NB4 (cell line): ENCODE measurements at regions not wholly inside any gene's neighbourhood (a gene's known extent, or its start where the extent isn't known, plus 50 kb on each side); places are given as distances from the start of the nearest gene placed in this dataset.

Experiments used
- POLR2A ChIP-seq: IDR thresholded peaks from 2 replicates; pipeline ENCODE4 v1.6.1; 2011; ENCODE audit warnings: mild to moderate bottlenecking; ENCODE audit not compliant: insufficient read length; ENCODE audit errors: extremely low read depth
- TF ChIP-seq, protein P1 (sequence below): IDR thresholded peaks from one replicate; pipeline ENCODE4 v1.5.1; 2012; ENCODE audit warnings: low read depth, low read length
- TF ChIP-seq, protein P2 (sequence below): IDR thresholded peaks from 2 replicates; pipeline ENCODE4 v1.6.1; 2011; ENCODE audit warnings: low read depth, low read length

DNA sequence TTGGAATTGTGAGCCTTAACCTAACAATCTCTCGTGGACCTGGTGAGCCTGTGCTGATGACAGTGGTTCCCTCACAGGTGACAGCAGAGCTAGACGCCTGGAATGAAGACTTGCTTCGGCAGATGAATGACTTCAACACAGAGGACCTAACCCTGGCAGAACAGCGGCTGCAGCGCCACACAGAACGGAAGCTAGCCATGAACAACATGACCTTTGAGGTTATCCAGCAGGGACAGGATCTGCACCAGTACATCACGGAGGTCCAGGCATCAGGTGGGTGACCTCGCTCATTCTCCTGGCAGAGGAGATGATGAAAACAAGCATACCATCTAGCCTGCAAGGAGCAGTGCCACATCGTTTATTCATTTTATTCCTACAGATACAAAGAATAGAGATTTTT is 316.9 kb upstream of the UMPS start:
- TF ChIP-seq, protein P1, sequence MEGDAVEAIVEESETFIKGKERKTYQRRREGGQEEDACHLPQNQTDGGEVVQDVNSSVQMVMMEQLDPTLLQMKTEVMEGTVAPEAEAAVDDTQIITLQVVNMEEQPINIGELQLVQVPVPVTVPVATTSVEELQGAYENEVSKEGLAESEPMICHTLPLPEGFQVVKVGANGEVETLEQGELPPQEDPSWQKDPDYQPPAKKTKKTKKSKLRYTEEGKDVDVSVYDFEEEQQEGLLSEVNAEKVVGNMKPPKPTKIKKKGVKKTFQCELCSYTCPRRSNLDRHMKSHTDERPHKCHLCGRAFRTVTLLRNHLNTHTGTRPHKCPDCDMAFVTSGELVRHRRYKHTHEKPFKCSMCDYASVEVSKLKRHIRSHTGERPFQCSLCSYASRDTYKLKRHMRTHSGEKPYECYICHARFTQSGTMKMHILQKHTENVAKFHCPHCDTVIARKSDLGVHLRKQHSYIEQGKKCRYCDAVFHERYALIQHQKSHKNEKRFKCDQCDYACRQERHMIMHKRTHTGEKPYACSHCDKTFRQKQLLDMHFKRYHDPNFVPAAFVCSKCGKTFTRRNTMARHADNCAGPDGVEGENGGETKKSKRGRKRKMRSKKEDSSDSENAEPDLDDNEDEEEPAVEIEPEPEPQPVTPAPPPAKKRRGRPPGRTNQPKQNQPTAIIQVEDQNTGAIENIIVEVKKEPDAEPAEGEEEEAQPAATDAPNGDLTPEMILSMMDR: no peak
- TF ChIP-seq POLR2A: no peak
- TF ChIP-seq, protein P2, sequence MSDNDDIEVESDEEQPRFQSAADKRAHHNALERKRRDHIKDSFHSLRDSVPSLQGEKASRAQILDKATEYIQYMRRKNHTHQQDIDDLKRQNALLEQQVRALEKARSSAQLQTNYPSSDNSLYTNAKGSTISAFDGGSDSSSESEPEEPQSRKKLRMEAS: no peak
